ENCODE measurements at regions not wholly inside any gene's neighbourhood (a gene's known extent, or its start where the extent isn't known, plus 50 kb on each side); places are given as distances from the start of the nearest gene placed in this dataset.

- TF ChIP-seq MXI1 (IDR thresholded peaks at IDR 0.05; ENCODE audit: low read depth, low read length): no peak
- no peak for TF ChIP-seq SMC3 (IDR thresholded peaks at IDR 0.05; ENCODE audit: low read depth, low read length)
- TF ChIP-seq YY1 (IDR thresholded peaks at IDR 0.05; ENCODE audit: low read depth): no peak
- TF ChIP-seq GATA2 (CRISPR knock-in tag; IDR thresholded peaks at IDR 0.05): no peak
- TF ChIP-seq FOXJ3 (CRISPR knock-in tag; IDR thresholded peaks at IDR 0.05): no peak
- TF ChIP-seq CTCF (IDR thresholded peaks at IDR 0.05): no peak
- no peak for TF ChIP-seq ZBTB33 (IDR thresholded peaks at IDR 0.05; ENCODE audit: borderline replicate concordance, low read depth)
- TF ChIP-seq MAX (IDR thresholded peaks at IDR 0.05; ENCODE audit: low read depth): no peak
- no peak for TF ChIP-seq MEF2A (IDR thresholded peaks at IDR 0.05; ENCODE audit: borderline replicate concordance, low read depth)
- no peak for TF ChIP-seq RAD21 (IDR thresholded peaks at IDR 0.05; ENCODE audit: low read length)
- no peak for TF ChIP-seq SIN3A (IDR thresholded peaks at IDR 0.05; ENCODE audit: borderline replicate concordance, low read depth, low read length)
- TF ChIP-seq PBX3 (IDR thresholded peaks at IDR 0.05): no peak
Observed at GRCh38 chr1:232353001-232353400, 276.9 kb downstream of the SIPA1L2 start.

Data from SK-N-SH (cell line).